DMS53 treated with DMSO at 0.1 percent for 48 hours (cell line): ENCODE measurements at regions not wholly inside any gene's neighbourhood (a gene's known extent, or its start where the extent isn't known, plus 50 kb on each side); places are given as distances from the start of the nearest gene placed in this dataset.

Source experiments
- DNase-seq: peaks from one replicate; lab custom pipeline; 2025; ENCODE audit not compliant: unreplicated experiment; lab: John Stamatoyannopoulos, UW

DNA sequence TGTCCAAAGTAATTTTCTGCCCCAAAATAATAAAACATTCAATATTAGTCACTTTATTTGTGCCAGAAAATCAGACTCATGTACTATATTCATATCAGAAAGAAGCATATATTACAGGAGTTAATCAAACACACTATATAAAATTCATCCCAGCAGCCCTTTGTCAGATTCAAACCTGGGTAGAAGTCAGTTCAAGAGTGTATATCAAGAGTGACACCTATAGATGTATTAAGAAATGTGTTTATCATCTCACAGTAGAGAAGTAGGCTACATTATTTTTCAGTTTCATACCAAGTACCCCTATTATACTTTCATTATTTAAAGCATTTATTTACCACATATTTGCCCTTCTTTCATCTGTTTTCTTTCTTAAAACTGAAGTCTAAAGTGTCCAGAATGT lies 193.2 kb upstream of the DDX18 start:
- no peak for DNase-seq

DNA sequence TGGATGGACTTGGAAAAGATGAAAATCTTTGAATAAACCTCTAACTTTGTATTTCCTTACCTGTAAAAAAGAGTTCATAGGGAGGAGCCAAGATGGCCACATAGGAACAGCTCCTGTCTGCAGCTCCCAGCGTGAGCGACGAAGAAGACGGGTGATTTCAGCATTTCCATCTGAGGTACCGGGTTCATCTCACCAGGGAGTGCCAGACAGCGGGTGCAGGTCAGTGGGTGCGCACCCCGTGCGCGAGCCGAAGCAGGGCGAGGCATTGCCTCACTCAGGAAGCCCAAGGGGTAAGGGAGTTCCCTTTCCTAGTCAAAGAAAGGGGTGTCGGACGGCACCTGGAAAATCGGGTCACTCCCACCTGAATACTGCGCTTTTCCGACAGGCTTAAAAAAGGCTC lies 191.3 kb upstream of the DDX18 start:
- peak; percentile 30 for DNase-seq

DNA sequence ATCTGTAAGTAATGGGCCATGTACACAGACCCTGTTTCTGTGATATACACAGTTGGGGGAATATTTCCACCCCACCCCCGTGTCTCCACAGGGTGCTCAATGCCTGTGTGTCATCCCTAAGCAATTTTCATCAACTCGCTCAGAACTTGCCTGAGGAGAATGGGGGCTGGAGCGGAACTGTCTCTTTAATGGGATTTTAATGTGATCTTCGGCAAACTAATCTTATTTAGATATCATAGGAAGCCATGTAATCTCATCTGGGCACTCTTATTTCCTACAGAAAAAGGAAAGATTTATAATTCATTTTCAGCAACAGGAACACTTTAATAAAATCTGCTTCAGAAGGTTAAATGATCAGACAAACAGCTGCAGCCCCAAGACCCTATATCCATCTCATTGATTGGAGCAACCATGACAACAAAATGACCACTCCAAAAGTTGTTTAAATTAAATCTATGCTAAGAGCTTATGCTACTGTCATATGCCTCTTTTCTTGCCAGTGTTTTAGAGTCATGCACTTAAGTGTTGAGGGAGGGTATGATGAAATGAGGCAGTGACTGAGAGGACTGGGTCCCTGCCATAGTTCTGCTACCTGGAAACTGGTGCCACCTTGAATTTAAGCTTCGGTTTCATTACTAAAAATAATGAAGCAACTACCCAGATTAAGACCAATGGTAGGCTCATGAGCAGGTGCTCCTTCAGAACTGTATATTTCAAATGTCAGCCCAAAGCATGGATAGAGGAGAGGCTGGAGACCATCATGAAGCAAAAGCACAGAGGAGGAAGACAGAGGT lies 183.1 kb upstream of the DDX18 start:
- no peak for DNase-seq

- no peak for DNase-seq
Measured at GRCh38 chr2:117635481-117635880, 179.0 kb upstream of the DDX18 start.

GRCh38 chr2:117639401-117639800 lies 175.1 kb upstream of the DDX18 start:
- no peak for DNase-seq

DNA sequence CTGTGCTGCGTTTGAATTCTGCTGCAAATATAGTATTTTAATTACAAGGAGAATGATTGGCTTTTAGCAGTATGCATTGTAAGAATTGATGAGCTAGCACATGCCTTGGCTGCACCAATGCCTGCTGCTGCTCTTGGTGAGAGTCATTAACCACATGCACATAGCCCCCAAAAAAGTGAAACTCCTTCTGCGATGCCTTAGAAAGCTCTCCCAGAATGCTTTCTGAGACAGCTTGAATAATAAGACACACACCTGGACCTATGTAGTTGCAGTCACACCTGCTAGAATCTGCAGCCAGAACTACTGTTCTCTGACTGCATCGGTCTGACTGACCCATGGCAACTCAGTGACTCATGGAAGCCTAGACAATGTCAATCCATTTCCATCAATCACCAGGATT lies 170.1 kb upstream of the DDX18 start:
- no peak for DNase-seq

DNA sequence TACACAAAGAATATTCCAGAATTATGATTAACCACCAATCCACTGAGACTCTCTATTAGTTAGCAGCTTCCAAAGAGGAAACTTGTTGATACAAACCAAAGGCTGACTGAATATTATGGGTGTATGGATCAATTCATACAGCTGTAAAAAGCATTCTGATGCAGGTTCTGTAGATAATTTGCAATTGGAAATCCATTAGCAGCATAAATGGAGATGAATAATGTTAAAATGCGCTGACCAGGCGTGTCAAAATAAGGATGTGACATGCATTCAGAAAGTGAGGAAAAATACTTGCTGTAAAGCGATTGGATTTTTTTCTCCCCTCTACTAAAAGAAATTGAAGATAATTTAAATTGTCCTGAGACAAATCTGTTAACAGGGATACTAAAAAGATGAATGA lies 169.0 kb upstream of the DDX18 start:
- no peak for DNase-seq

DNA sequence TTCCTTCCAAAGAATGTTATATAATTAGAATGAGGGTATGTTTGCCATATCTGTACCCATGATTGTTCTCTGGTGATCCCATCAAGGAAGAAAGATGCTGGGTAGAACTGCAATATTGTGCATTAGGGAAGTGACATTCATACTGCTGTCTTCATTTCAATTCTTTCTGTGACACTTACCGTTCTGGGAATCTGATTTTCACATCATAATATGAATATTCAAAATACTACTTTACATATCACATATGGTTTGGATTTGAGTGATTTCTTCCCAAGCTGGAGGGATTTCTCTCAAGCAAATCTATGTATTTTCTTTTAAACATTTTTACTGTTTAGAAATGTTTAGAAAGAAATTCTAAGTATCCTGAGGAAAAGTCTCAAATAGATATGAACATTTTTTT lies 168.4 kb upstream of the DDX18 start:
- no peak for DNase-seq

GRCh38 chr2:117646872-117647271 lies 167.6 kb upstream of the DDX18 start:
- no peak for DNase-seq

- no peak for DNase-seq
Measured at GRCh38 chr2:117656546-117656945, 157.9 kb upstream of the DDX18 start.

- DNase-seq, result no peak
Measured at GRCh38 chr2:117661619-117662018, 152.9 kb upstream of the DDX18 start.

DNA sequence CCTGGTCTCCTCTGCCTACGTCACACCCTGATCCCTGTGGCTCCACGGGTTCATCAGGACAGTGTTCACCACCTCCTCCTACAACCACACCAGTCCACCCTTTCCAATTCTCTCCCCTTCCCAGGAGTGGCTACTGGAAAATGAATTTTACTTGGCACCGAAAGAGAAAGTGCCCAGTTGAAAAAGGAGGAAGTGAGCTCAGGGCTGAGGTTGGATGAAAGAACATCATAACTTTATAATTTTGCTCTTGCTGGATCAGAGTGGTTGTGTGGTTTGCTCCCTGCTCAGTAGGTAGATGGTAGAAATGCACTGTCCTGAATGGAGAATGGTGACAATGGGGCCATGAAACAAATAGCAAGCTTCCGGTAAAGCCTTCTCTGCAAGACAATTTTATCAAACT lies 140.3 kb upstream of the DDX18 start:
- DNase-seq, result no peak

GRCh38 chr2:117679952-117680351 lies 134.5 kb upstream of the DDX18 start:
- DNase-seq, result no peak

DNA sequence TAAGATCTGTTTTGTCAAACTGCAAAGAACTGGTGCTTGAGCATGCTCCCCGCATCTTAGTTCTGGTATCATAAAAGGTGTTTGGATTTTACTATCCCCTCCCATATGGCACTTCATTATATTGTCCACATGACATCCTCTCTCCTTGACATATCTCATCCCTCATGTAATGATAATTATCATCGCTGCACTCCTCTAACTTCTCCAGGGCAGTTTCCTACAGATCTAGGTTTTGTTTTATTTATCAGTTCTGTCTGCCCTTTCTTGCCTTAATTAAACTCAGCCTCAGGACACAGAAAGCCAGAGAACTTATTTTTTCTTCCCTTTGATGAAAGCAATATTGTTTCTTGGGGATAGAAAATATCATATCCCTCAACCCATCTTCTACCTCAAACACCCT lies 129.6 kb upstream of the DDX18 start:
- DNase-seq, result no peak

DNA sequence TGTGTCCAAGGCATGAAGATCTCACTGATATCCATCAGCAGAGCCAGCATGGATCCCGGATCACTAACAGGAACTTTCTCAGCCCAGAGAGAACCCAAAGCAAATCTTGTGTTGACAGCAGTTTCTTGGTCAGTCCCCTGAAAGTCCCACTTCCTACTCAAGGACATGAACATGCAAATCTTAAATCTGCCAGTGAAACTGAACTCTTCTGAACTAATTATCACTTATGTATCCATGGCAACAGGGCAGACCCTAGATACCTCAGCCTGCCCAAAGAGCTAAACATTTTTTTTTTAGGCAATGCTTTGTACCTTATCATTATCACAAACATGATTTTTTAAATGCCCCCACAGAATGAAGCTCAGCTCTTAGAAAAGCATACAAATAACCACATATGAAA lies 127.8 kb upstream of the DDX18 start:
- no peak for DNase-seq

DNA sequence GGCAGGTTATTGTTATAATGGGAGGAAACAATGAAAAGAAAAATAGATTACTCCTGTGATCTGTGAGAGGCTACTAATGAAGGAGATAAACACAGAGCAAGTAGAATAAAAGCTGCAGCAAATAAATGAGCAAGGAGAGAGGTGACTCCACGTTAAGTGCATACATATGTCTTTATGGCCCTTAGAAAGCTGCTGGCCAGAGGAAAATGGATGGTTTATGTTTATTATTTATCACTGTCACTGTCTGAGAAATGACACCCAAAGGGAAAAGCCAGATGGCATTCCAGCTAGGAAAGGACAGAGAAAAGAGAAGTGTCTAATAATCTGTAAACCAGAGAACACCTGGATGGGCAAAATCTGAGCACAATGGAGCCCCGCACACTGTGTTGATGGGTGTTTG lies 122.9 kb upstream of the DDX18 start:
- no peak for DNase-seq

- no peak for DNase-seq
Measured at GRCh38 chr2:117692001-117692763, 122.3 kb upstream of the DDX18 start.

DNA sequence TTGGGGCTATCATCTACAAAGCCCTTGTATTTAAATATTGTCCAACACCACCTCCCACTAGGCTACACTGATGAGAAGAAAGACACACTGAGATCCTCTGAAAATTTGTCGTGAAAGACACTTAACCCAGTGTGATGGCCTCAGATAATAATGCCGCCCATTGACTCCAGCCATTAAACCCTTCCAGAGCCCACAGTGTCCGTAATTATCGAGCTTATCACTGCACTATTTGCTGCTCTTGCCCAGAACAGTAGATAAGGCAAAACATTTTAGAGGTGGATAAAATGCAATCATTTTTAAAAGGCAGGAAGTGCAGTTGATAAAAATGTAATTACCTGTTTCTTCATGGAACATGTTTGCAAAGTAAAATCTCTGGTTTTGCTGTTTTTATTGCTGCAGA lies 121.3 kb upstream of the DDX18 start:
- DNase-seq, result no peak

DNA sequence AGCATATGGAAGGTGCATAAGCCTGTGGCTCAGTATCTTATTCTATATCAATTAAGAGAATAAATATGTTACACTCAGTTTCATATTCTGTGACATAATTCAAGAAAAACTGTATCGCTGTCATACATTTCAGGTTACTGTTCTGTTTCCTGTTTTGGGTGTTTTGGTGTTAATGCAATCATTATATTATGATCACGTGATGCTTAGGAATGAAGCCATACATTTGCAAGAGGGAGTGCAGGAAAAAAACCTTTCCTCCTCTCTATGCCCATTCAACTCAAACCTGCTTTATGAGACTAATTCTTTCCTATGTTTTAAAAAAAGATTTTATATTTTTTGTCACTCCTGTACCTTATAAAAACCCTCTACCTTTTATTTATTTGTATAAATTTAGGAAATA lies 120.8 kb upstream of the DDX18 start:
- DNase-seq, result no peak

GRCh38 chr2:117698287-117698686 lies 116.2 kb upstream of the DDX18 start:
- DNase-seq, result no peak

GRCh38 chr2:117698819-117699218 lies 115.7 kb upstream of the DDX18 start:
- no peak for DNase-seq

DNA sequence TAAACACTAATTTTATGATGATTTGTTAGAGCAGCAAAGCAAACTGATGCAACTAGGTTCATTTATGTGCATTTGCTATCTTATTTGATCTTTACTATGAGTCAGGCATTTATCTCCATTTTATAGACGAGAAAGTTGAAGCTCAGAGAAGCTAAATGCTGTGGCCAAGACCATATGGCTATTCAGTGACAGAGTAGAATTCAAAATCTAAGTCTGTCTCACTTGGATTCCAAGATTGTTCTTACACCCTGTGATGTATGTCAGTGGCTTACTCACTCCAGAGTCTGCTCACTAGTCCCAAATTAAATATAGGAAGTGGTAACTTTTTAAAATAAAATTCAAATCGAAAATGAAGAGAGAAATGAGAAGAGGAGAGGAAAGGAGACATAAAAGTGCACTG lies 114.0 kb upstream of the DDX18 start:
- DNase-seq, result no peak

- DNase-seq, result no peak
Measured at GRCh38 chr2:117701365-117701764, 113.1 kb upstream of the DDX18 start.
